H1 (cell line): ENCODE measurements at regions not wholly inside any gene's neighbourhood (a gene's known extent, or its start where the extent isn't known, plus 50 kb on each side); places are given as distances from the start of the nearest gene placed in this dataset.

Experiments used
- BACH1 ChIP-seq: IDR thresholded peaks from 2 replicates; pipeline ENCODE4 v1.6.1; 2012; ENCODE audit warnings: low read length, improper control_type of control experiment
- BRCA1 ChIP-seq: IDR thresholded peaks from 2 replicates; pipeline ENCODE4 v1.6.1; 2012; ENCODE audit warnings: low read depth, low read length, improper control_type of control experiment
- CHD7 ChIP-seq: fragments of 300-600 bp; sonication (generic); IDR thresholded peaks from 2 replicates; pipeline ENCODE4 v1.7.1; 2012; ENCODE audit warnings: low read length, moderate library complexity, mild to moderate bottlenecking, inconsistent platforms; ENCODE audit not compliant: insufficient replicate concordance
- CREB1 ChIP-seq: IDR thresholded peaks from 2 replicates; pipeline ENCODE4 v1.6.1; 2012; ENCODE audit warnings: inconsistent platforms
- PHF8 ChIP-seq: fragments of 200-600 bp; sonication (generic); conservative IDR thresholded peaks from 2 replicates; pipeline ENCODE4 v1.7.1; 2012; ENCODE audit warnings: low read depth, mild to moderate bottlenecking, inconsistent platforms, low read length, moderate library complexity
- SRF ChIP-seq: IDR thresholded peaks from 2 replicates; pipeline ENCODE4 v1.6.1; 2011; ENCODE audit warnings: mild to moderate bottlenecking, low read depth, low read length, moderate library complexity
- TBP ChIP-seq: IDR thresholded peaks from 2 replicates; pipeline ENCODE4 v1.6.1; 2011; ENCODE audit warnings: low read depth, low read length, improper control_type of control experiment

DNA sequence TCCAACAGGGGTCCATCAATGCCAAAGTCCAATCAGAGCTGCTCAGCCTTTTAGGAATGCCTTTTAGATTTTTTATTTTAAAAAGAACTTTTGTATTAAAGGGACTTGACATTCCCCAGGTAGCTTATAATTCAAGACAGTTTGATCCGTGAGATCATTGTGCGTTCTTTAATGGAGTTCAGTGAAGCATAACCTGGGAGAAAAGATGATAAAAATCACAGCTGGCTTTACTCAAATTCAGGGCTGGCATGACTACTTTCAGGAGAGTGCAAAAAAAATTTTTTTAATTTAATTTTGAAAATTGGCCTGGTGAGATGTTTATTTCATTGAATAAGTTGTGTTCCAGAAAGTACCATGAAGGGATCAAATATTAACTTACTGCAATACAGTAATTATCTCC lies 118.2 kb downstream of the VCX2 start (continued):
- no peak for TF ChIP-seq CHD7
- no peak for TF ChIP-seq SRF
- no peak for TF ChIP-seq TBP
- TF ChIP-seq BRCA1 = no peak
- TF ChIP-seq PHF8 = no peak
- no peak for TF ChIP-seq CREB1
- no peak for TF ChIP-seq BACH1
